Type B pancreatic cell (in vitro differentiated cells): ENCODE measurements at regions not wholly inside any gene's neighbourhood (a gene's known extent, or its start where the extent isn't known, plus 50 kb on each side); places are given as distances from the start of the nearest gene placed in this dataset.

Source experiments
- DNase-seq: peaks from one replicate; pipeline ENCODE4 v3.0.0; 2021; ENCODE audit warnings: mixed read lengths; ENCODE audit not compliant: unreplicated experiment; ENCODE audit errors: extremely low spot score
- H3K27ac Mint-ChIP-seq: 2 replicates; pipeline ENCODE4 v1.8.0; 2021; ENCODE audit warnings: mild to moderate bottlenecking, mixed read lengths
- H3K27me3 Mint-ChIP-seq: 2 replicates; pipeline ENCODE4 v1.8.0; 2021; ENCODE audit warnings: mixed read lengths
- H3K36me3 Mint-ChIP-seq: 2 replicates; pipeline ENCODE4 v1.8.0; 2021; ENCODE audit warnings: mixed read lengths
- H3K4me1 Mint-ChIP-seq: one replicate; pipeline ENCODE4 v1.8.0; 2021; ENCODE audit warnings: mixed read lengths; ENCODE audit not compliant: unreplicated experiment
- H3K4me3 Mint-ChIP-seq: 2 replicates; pipeline ENCODE4 v1.8.0; 2021; ENCODE audit warnings: mild to moderate bottlenecking, mixed read lengths
- H3K9me3 Mint-ChIP-seq: 2 replicates; pipeline ENCODE4 v1.8.0; 2021; ENCODE audit warnings: mixed read lengths
- CTCF ChIP-seq: fragments of 200-600 bp; sonication (generic); conservative IDR thresholded peaks from 2 replicates; pipeline ENCODE4 v1.5.0; 2021; ENCODE audit warnings: antibody characterized with exemption, mild to moderate bottlenecking

- TF ChIP-seq CTCF: no peak
- no peak overlapping the region for H3K4me3 Mint-ChIP-seq
- H3K4me1 Mint-ChIP-seq: peaks cover 13% of the 10 kb centered on the region
- DNase-seq: no peak
- H3K27me3 Mint-ChIP-seq: peaks cover 28% of the 10 kb centered on the region
- no peaks in the 10 kb centered on the region for H3K36me3 Mint-ChIP-seq
- no peaks in the 10 kb centered on the region for H3K9me3 Mint-ChIP-seq
- no peak overlapping the region for H3K27ac Mint-ChIP-seq
Observed at GRCh38 chr22:49629261-49629570, 198.5 kb downstream of the BRD1 start.

GRCh38 chr22:49628391-49629260 is 199.0 kb downstream of the BRD1 start:
- no peaks in the 10 kb centered on the region for H3K36me3 Mint-ChIP-seq
- H3K27me3 Mint-ChIP-seq: peaks cover 28% of the 10 kb centered on the region
- DNase-seq: no peak
- H3K27ac Mint-ChIP-seq: no peak overlapping the region
- TF ChIP-seq CTCF: no peak
- no peaks in the 10 kb centered on the region for H3K9me3 Mint-ChIP-seq
- peak overlapping the region; percentile 11 for H3K4me3 Mint-ChIP-seq
- peaks cover 13% of the 10 kb centered on the region for H3K4me1 Mint-ChIP-seq

DNA sequence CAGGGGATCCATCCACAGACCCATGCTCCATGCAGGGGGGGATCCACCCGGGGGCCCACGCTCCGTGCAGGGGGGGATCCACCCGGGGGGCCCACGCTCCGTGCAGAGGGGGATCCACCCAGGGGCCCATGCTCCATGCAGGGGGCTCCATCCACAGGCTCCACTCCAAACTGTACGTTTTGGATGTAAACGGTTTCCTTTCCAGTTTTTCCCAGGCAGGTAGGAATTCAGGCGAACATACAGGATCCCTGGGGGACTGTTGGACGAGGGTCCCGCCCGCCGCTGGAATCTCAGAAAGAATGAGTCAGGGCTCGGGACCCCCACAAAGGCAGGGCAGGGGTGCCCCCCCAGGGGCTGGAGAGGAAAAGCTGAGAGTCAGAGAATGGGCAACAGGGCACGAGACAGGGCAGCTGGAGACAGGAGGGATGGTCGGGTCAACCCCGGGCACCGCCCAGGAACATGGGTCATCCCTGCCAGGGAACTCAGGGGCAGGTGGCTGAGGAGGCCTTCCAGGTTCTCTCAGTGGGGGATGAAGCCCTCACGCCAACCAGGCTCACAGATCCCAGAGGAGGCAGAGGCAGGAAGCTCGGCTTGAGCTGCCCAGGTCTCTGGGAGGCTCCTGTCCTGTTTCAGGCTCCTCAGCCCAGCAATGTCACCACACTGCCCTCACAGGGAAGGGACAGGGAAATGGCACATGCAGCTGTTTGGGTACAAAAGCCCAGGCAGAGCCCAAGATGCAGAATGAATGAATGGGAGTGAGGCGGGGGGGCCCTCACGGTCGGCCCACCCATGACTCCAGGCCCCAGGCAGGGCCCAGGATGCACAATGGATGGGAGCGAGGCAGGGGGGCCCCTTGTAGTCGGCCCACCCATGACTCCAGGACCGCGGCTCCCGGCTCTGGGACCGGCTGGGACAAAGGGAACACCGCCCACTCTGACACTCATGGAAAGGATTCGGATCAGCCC is 200.2 kb downstream of the BRD1 start:
- Mint-ChIP-seq H3K9me3 (no peaks in the 10 kb centered on the region), H3K4me3 (no peak overlapping the region), H3K36me3 (no peaks in the 10 kb centered on the region), H3K27me3 (peaks cover 28% of the 10 kb centered on the region), H3K4me1 (peaks cover 13% of the 10 kb centered on the region), H3K27ac (no peak overlapping the region)
- DNase-seq: no peak
- TF ChIP-seq CTCF: no peak

- Mint-ChIP-seq H3K27ac (no peak overlapping the region), H3K9me3 (no peaks in the 10 kb centered on the region), H3K36me3 (no peaks in the 10 kb centered on the region), H3K27me3 (peaks cover 27% of the 10 kb centered on the region), H3K4me3 (no peak overlapping the region), H3K4me1 (peaks cover 13% of the 10 kb centered on the region)
- no peak for DNase-seq
- no peak for TF ChIP-seq CTCF
Observed at GRCh38 chr22:49626361-49627216, 201.1 kb downstream of the BRD1 start.
